ENCODE measurements at regions not wholly inside any gene's neighbourhood (a gene's known extent, or its start where the extent isn't known, plus 50 kb on each side); places are given as distances from the start of the nearest gene placed in this dataset.

DNA sequence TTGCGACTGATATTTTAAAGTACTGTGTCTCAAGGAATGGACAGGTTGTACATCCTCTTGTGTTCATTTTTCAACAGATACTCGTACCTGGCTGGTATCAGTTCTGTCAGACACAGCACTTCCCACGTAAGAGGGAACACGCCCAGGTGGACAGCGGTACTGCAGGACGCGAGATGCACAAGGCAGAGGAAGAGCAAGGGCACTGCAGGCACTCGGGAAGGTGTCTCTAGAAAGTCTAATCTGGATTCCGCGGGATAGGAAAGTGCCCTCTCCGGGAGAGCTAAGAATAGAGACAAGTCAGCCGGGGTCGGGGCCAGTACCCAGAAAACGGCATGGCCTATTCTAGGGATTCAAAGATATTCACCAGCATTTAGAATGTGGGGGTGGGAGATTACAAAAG lies 94.2 kb upstream of the MBOAT1 start:
- TF ChIP-seq, protein P1, sequence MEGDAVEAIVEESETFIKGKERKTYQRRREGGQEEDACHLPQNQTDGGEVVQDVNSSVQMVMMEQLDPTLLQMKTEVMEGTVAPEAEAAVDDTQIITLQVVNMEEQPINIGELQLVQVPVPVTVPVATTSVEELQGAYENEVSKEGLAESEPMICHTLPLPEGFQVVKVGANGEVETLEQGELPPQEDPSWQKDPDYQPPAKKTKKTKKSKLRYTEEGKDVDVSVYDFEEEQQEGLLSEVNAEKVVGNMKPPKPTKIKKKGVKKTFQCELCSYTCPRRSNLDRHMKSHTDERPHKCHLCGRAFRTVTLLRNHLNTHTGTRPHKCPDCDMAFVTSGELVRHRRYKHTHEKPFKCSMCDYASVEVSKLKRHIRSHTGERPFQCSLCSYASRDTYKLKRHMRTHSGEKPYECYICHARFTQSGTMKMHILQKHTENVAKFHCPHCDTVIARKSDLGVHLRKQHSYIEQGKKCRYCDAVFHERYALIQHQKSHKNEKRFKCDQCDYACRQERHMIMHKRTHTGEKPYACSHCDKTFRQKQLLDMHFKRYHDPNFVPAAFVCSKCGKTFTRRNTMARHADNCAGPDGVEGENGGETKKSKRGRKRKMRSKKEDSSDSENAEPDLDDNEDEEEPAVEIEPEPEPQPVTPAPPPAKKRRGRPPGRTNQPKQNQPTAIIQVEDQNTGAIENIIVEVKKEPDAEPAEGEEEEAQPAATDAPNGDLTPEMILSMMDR (conservative IDR thresholded peaks at IDR 0.05) = no peak; the same call in 1 of the 2 replicates
- TF ChIP-seq ZFX (IDR thresholded peaks at IDR 0.05) = no peak

Measured in C4-2B (cell line).